Erythroblast (primary cell): ENCODE measurements at regions not wholly inside any gene's neighbourhood (a gene's known extent, or its start where the extent isn't known, plus 50 kb on each side); places are given as distances from the start of the nearest gene placed in this dataset.

Experiments used
- GATA1 ChIP-seq: IDR thresholded peaks from 2 replicates; pipeline ENCODE4 v1.6.1; 2011; ENCODE audit warnings: low read depth, mild to moderate bottlenecking, control low read depth, low read length, moderate library complexity
- POLR2A ChIP-seq: IDR thresholded peaks from 2 replicates; pipeline ENCODE4 v1.6.1; 2011; ENCODE audit warnings: mild to moderate bottlenecking, low read length

DNA sequence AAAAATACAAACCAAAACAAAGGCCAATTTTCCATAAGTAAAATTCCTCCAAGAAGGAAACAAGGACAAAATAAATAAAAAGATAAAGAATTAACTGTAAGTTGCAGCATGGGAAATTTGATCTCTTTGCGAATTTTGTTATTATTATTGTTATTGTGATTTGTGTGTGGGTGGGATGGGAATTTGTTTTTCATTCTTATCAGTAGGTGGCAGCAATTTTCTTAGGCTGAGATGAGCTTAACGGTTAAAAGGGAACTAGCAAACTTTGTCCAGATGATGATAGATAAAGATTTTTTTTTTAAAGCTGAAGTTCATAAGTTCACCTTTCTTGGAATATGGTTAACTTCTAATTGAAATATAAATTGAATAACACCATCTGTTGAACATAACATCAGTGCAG lies 83.2 kb upstream of the IL1RAPL2 start:
- TF ChIP-seq POLR2A (no peak), GATA1 (no peak)
